ENCODE measurements at regions not wholly inside any gene's neighbourhood (a gene's known extent, or its start where the extent isn't known, plus 50 kb on each side); places are given as distances from the start of the nearest gene placed in this dataset.
A peak's percentile ranks its signal among the peaks of the same experiment; 100 is the strongest.

GRCh38 chr12:111248236-111249017 lies 120.5 kb downstream of the PHETA1 start:
- no peak for DNase-seq (ENCODE audit: low read depth in 1 of 2, low spot score in 1 of 2)
- WGBS (ENCODE audit: missing lambda C conversion rate) = 40% methylated on average over 10 of the region's 13 CpGs
- Histone ChIP-seq H3K9me3 (peaks cover 20% of the 10 kb centered on the region), H3K4me1 (peaks cover 5% of the 10 kb centered on the region; the same call in 1 of the 3 replicates), H3K4me3 (no peak overlapping the region), H3K27ac (no peak overlapping the region), H3K4me2 (no peak overlapping the region)
- ATAC-seq = no peak
- TF ChIP-seq FOSL2 (IDR thresholded peaks at IDR 0.05) = no peak
- no peak for TF ChIP-seq FOSL2 (CRISPR knock-in tag; IDR thresholded peaks at IDR 0.05)
- TF ChIP-seq MYC (IDR thresholded peaks at IDR 0.05; ENCODE audit: borderline replicate concordance, low read length) = no peak
- TF ChIP-seq RARB (CRISPR knock-in tag; IDR thresholded peaks at IDR 0.05) = no peak
- TF ChIP-seq JUNB (IDR thresholded peaks at IDR 0.05) = no peak
- no peak for TF ChIP-seq BHLHE40 (IDR thresholded peaks at IDR 0.05; ENCODE audit: low read depth, low read length)
- no peak for TF ChIP-seq RFX5 (IDR thresholded peaks at IDR 0.05)
- no peak for TF ChIP-seq ZFP36 (IDR thresholded peaks at IDR 0.05; ENCODE audit: borderline replicate concordance, partially characterized antibody)
- TF ChIP-seq, protein P1, sequence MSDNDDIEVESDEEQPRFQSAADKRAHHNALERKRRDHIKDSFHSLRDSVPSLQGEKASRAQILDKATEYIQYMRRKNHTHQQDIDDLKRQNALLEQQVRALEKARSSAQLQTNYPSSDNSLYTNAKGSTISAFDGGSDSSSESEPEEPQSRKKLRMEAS (IDR thresholded peaks at IDR 0.05) = no peak
- TF ChIP-seq MAZ (IDR thresholded peaks at IDR 0.05; ENCODE audit: borderline replicate concordance, low read depth, low read length) = no peak
- TF ChIP-seq, protein P2, sequence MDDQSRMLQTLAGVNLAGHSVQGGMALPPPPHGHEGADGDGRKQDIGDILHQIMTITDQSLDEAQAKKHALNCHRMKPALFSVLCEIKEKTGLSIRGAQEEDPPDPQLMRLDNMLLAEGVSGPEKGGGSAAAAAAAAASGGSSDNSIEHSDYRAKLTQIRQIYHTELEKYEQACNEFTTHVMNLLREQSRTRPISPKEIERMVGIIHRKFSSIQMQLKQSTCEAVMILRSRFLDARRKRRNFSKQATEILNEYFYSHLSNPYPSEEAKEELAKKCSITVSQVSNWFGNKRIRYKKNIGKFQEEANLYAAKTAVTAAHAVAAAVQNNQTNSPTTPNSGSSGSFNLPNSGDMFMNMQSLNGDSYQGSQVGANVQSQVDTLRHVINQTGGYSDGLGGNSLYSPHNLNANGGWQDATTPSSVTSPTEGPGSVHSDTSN (IDR thresholded peaks at IDR 0.05) = no peak
- TF ChIP-seq ZNF302 (CRISPR knock-in tag; IDR thresholded peaks at IDR 0.05) = no peak
- no peak for TF ChIP-seq E2F6 (IDR thresholded peaks at IDR 0.05; ENCODE audit: borderline replicate concordance, low read depth)
- TF ChIP-seq NFE2L2 (conservative IDR thresholded peaks at IDR 0.05; ENCODE audit: low read length) = no peak
- no peak for TF ChIP-seq EP300 (IDR thresholded peaks at IDR 0.05)
- TF ChIP-seq, protein P3, sequence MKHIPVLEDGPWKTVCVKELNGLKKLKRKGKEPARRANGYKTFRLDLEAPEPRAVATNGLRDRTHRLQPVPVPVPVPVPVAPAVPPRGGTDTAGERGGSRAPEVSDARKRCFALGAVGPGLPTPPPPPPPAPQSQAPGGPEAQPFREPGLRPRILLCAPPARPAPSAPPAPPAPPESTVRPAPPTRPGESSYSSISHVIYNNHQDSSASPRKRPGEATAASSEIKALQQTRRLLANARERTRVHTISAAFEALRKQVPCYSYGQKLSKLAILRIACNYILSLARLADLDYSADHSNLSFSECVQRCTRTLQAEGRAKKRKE (CRISPR knock-in tag; IDR thresholded peaks at IDR 0.05; ENCODE audit: low read depth) = no peak
- no peak for TF ChIP-seq TP53 (CRISPR knock-in tag; IDR thresholded peaks at IDR 0.05)
- no peak for TF ChIP-seq HOXB5 (CRISPR knock-in tag; IDR thresholded peaks at IDR 0.05)
- TF ChIP-seq, protein P4, sequence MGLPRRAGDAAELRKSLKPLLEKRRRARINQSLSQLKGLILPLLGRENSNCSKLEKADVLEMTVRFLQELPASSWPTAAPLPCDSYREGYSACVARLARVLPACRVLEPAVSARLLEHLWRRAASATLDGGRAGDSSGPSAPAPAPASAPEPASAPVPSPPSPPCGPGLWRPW (IDR thresholded peaks at IDR 0.05) = no peak
- TF ChIP-seq TFCP2L1 (CRISPR knock-in tag; IDR thresholded peaks at IDR 0.05) = no peak
- ChIA-PET CTCF (no interaction called here), POLR2A (interaction anchor here (0.7 kb wide), 1 partner anchor 35 kb away, joined by 3 read pairs; no protein-coding TSS in a partner anchor)
- no peak for FAIRE-seq

DNA sequence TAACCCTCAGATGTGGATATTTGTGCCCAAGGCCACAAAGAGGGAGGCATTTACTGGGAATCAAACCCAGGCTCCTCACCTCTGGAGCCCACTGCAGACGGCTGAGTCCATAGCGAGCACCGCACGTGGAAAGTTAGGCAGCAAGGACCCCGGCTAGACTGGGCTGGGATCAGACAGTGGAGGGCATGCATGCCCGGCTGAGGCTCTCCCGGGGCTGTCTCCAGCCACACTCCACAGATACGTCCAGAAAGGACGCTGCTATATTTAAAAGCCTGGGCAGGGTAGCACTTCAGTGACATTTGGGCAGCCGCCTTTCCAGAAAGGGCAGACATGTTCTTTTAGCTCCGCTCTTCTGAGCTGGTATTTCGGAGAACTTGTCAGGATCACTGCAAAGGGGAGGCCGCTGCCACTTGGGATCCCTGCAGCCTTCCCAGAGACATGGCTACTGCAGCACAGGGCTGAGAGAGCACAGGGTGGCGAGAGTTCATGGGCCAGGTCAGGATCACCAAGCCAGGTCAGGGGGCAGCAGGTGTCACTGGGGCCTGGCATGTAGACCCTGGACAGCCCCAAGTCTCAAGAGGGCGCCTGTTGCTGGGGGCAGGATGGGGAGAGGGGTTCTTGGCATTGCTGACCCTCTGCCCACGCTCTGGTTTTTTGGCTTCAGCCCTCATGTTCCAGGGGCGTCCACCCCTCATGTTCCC lies 121.7 kb downstream of the PHETA1 start:
- peaks cover 20% of the 10 kb centered on the region for H3K9me3 ChIP-seq
- DNase-seq (ENCODE audit: low read depth in 1 of 2, low spot score in 1 of 2) (no peak), ATAC-seq (0 out of 6 replicates have a peak, but pooled peaks of 1 of the 2 experiments have one; percentile 20), FAIRE-seq (no peak)
- WGBS (ENCODE audit: missing lambda C conversion rate) = 52% methylated on average over 17 of the region's 17 CpGs
- peaks cover 5% of the 10 kb centered on the region; the same call in 1 of the 3 replicates for H3K4me1 ChIP-seq
- H3K4me2 ChIP-seq = no peak overlapping the region
- H3K27ac ChIP-seq = no peak overlapping the region; a peak in 1 of 6 replicates
- CTCF ChIA-PET = no interaction called here
- TF ChIP-seq, protein P4 (IDR thresholded peaks at IDR 0.05) = no peak
- TF ChIP-seq KDM5A (IDR thresholded peaks at IDR 0.05) (no peak), NR3C1 (IDR thresholded peaks at IDR 0.05) (no peak), RAD21 (conservative IDR thresholded peaks at IDR 0.05 in 1 of 2, IDR thresholded peaks at IDR 0.05 in 1 of 2) (no peak), CBX8 (IDR thresholded peaks at IDR 0.05) (no peak), KDM1A (IDR thresholded peaks at IDR 0.05; ENCODE audit: low read depth) (no peak), CHD4 (IDR thresholded peaks at IDR 0.05; ENCODE audit: borderline replicate concordance) (no peak)
- POLR2A ChIA-PET = no interaction called here
- H3K4me3 ChIP-seq = no peak overlapping the region

Data from A549 (cell line).